Dendritic cell treated with granulocyte-macrophage colony-stimulating factor and Interleukin-4, amounts not matched to agents 40 ng/mL and 50 ng/mL, for 4 days (primary cell): ENCODE measurements at regions not wholly inside any gene's neighbourhood (a gene's known extent, or its start where the extent isn't known, plus 50 kb on each side); places are given as distances from the start of the nearest gene placed in this dataset.

Experiments used
- H3K27ac Mint-ChIP-seq: one replicate; pipeline ENCODE4 v1.8.0; 2022; ENCODE audit warnings: mild to moderate bottlenecking, mixed read lengths
- H3K27me3 Mint-ChIP-seq: one replicate; pipeline ENCODE4 v1.8.0; 2022; ENCODE audit warnings: mild to moderate bottlenecking, mixed read lengths
- H3K36me3 Mint-ChIP-seq: one replicate; pipeline ENCODE4 v1.8.0; 2022; ENCODE audit warnings: low read depth, mixed read lengths
- H3K4me1 Mint-ChIP-seq: one replicate; pipeline ENCODE4 v1.8.0; 2022; ENCODE audit warnings: low read depth, mixed read lengths
- H3K4me3 Mint-ChIP-seq: one replicate; pipeline ENCODE4 v1.8.0; 2022; ENCODE audit warnings: mild to moderate bottlenecking, moderate library complexity, mixed read lengths
- H3K9me3 Mint-ChIP-seq: one replicate; pipeline ENCODE4 v1.8.0; 2022; ENCODE audit warnings: mixed read lengths
- intact Hi-C: fragments of 100-400 bp; cut with micrococcal nuclease; formaldehyde crosslinking; loops from one replicate; pipeline ENCODE4 v1.15.0; 2022

- Mint-ChIP-seq H3K4me1 (no peaks in the 10 kb centered on the region), H3K36me3 (no peaks in the 10 kb centered on the region), H3K9me3 (no peaks in the 10 kb centered on the region), H3K4me3 (no peak overlapping the region), H3K27ac (no peak overlapping the region), H3K27me3 (peaks cover 31% of the 10 kb centered on the region)
- intact Hi-C loops: no loop called here
Measured at GRCh38 chr17:74049967-74050458, 153.5 kb upstream of the RPL38 start.

- Mint-ChIP-seq H3K4me3 (no peak overlapping the region), H3K27ac (no peak overlapping the region), H3K9me3 (no peaks in the 10 kb centered on the region), H3K36me3 (no peaks in the 10 kb centered on the region), H3K27me3 (peaks cover 35% of the 10 kb centered on the region), H3K4me1 (no peaks in the 10 kb centered on the region)
- intact Hi-C loops: no loop called here
Measured at GRCh38 chr17:74051348-74051747, 152.1 kb upstream of the RPL38 start.

GRCh38 chr17:74052993-74053711 lies 150.3 kb upstream of the RPL38 start:
- Mint-ChIP-seq H3K9me3 (no peaks in the 10 kb centered on the region), H3K27me3 (peaks cover 38% of the 10 kb centered on the region), H3K36me3 (no peaks in the 10 kb centered on the region), H3K27ac (no peak overlapping the region), H3K4me3 (no peak overlapping the region), H3K4me1 (no peaks in the 10 kb centered on the region)
- intact Hi-C loops: no loop called here

GRCh38 chr17:74053712-74054078 lies 149.8 kb upstream of the RPL38 start:
- intact Hi-C loops: no loop called here
- H3K4me1 Mint-ChIP-seq: no peaks in the 10 kb centered on the region
- no peak overlapping the region for H3K4me3 Mint-ChIP-seq
- no peak overlapping the region for H3K27ac Mint-ChIP-seq
- H3K27me3 Mint-ChIP-seq: peaks cover 37% of the 10 kb centered on the region
- no peaks in the 10 kb centered on the region for H3K9me3 Mint-ChIP-seq
- no peaks in the 10 kb centered on the region for H3K36me3 Mint-ChIP-seq

- no peak overlapping the region for H3K27ac Mint-ChIP-seq
- H3K27me3 Mint-ChIP-seq: peaks cover 40% of the 10 kb centered on the region
- no peaks in the 10 kb centered on the region for H3K4me1 Mint-ChIP-seq
- no peak overlapping the region for H3K4me3 Mint-ChIP-seq
- H3K36me3 Mint-ChIP-seq: no peaks in the 10 kb centered on the region
- no peaks in the 10 kb centered on the region for H3K9me3 Mint-ChIP-seq
- intact Hi-C loops: no loop called here
Measured at GRCh38 chr17:74054249-74054648, 149.2 kb upstream of the RPL38 start.

- H3K36me3 Mint-ChIP-seq: no peaks in the 10 kb centered on the region
- peaks cover 40% of the 10 kb centered on the region for H3K27me3 Mint-ChIP-seq
- H3K9me3 Mint-ChIP-seq: no peaks in the 10 kb centered on the region
- no peak overlapping the region for H3K4me3 Mint-ChIP-seq
- H3K4me1 Mint-ChIP-seq: no peaks in the 10 kb centered on the region
- no peak overlapping the region for H3K27ac Mint-ChIP-seq
- intact Hi-C loops: no loop called here
Measured at GRCh38 chr17:74055508-74056160, 147.8 kb upstream of the RPL38 start.

- Mint-ChIP-seq H3K27ac (no peak overlapping the region), H3K4me1 (no peaks in the 10 kb centered on the region), H3K36me3 (no peaks in the 10 kb centered on the region), H3K9me3 (no peaks in the 10 kb centered on the region), H3K27me3 (peaks cover 21% of the 10 kb centered on the region), H3K4me3 (no peak overlapping the region)
- intact Hi-C loops: no loop called here
Measured at GRCh38 chr17:74059479-74060240, 143.8 kb upstream of the RPL38 start.

GRCh38 chr17:74061758-74062157 lies 141.7 kb upstream of the RPL38 start:
- Mint-ChIP-seq H3K4me1 (no peaks in the 10 kb centered on the region), H3K27ac (no peak overlapping the region), H3K36me3 (no peaks in the 10 kb centered on the region), H3K4me3 (no peak overlapping the region), H3K27me3 (peaks cover 13% of the 10 kb centered on the region), H3K9me3 (no peaks in the 10 kb centered on the region)
- intact Hi-C loops: no loop called here

- Mint-ChIP-seq H3K36me3 (no peaks in the 10 kb centered on the region), H3K27me3 (peaks cover 10% of the 10 kb centered on the region), H3K9me3 (no peaks in the 10 kb centered on the region), H3K27ac (no peak overlapping the region), H3K4me3 (no peak overlapping the region), H3K4me1 (no peaks in the 10 kb centered on the region)
- intact Hi-C loops: no loop called here
Measured at GRCh38 chr17:74062234-74062633, 141.2 kb upstream of the RPL38 start.

- Mint-ChIP-seq H3K27ac (no peak overlapping the region), H3K4me1 (no peaks in the 10 kb centered on the region), H3K4me3 (no peak overlapping the region), H3K9me3 (no peaks in the 10 kb centered on the region), H3K36me3 (no peaks in the 10 kb centered on the region), H3K27me3 (peaks cover 6% of the 10 kb centered on the region)
- intact Hi-C loops: no loop called here
Measured at GRCh38 chr17:74063439-74063838, 140.0 kb upstream of the RPL38 start.

GRCh38 chr17:74070374-74070773 lies 133.1 kb upstream of the RPL38 start:
- Mint-ChIP-seq H3K27me3 (no peaks in the 10 kb centered on the region), H3K36me3 (no peaks in the 10 kb centered on the region), H3K27ac (no peak overlapping the region), H3K4me3 (no peak overlapping the region), H3K4me1 (no peaks in the 10 kb centered on the region), H3K9me3 (no peaks in the 10 kb centered on the region)
- intact Hi-C loops: no loop called here

GRCh38 chr17:74070998-74071679 lies 132.3 kb upstream of the RPL38 start:
- Mint-ChIP-seq H3K9me3 (no peaks in the 10 kb centered on the region), H3K36me3 (no peaks in the 10 kb centered on the region), H3K4me3 (no peak overlapping the region), H3K4me1 (no peaks in the 10 kb centered on the region), H3K27ac (no peak overlapping the region), H3K27me3 (no peaks in the 10 kb centered on the region)
- intact Hi-C loops: no loop called here

- H3K27ac Mint-ChIP-seq: no peak overlapping the region
- no peaks in the 10 kb centered on the region for H3K36me3 Mint-ChIP-seq
- intact Hi-C loops: no loop called here
- H3K9me3 Mint-ChIP-seq: no peaks in the 10 kb centered on the region
- H3K27me3 Mint-ChIP-seq: no peaks in the 10 kb centered on the region
- H3K4me3 Mint-ChIP-seq: no peak overlapping the region
- H3K4me1 Mint-ChIP-seq: no peaks in the 10 kb centered on the region
Measured at GRCh38 chr17:74072340-74072739, 131.1 kb upstream of the RPL38 start.

GRCh38 chr17:74076446-74076845 lies 127.0 kb upstream of the RPL38 start:
- peaks cover 11% of the 10 kb centered on the region for H3K27me3 Mint-ChIP-seq
- H3K36me3 Mint-ChIP-seq: no peaks in the 10 kb centered on the region
- H3K27ac Mint-ChIP-seq: no peak overlapping the region
- H3K9me3 Mint-ChIP-seq: no peaks in the 10 kb centered on the region
- intact Hi-C loops: no loop called here
- no peaks in the 10 kb centered on the region for H3K4me1 Mint-ChIP-seq
- H3K4me3 Mint-ChIP-seq: no peak overlapping the region
